ENCODE measurements at regions not wholly inside any gene's neighbourhood (a gene's known extent, or its start where the extent isn't known, plus 50 kb on each side); places are given as distances from the start of the nearest gene placed in this dataset.

DNA sequence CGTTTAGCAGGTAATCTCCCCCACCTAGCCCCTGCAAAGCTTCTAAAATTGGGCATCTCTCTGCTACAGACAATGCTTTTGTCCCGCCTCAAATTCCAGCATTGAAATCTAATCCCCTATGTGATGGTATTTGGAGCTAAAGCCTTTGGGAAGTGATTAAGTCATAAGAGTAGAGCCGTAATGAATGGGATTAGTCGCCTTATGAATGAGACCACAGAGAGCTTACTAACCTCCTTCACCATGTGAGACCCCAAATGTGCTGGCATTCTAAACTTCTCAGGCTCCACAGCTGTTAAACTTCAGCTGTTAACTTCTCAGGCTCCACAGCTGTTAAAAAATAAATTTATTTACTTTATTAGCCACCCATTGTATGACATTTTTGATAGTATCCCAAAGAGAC is 374.2 kb upstream of the BCHE start:
- TF ChIP-seq, protein P1, sequence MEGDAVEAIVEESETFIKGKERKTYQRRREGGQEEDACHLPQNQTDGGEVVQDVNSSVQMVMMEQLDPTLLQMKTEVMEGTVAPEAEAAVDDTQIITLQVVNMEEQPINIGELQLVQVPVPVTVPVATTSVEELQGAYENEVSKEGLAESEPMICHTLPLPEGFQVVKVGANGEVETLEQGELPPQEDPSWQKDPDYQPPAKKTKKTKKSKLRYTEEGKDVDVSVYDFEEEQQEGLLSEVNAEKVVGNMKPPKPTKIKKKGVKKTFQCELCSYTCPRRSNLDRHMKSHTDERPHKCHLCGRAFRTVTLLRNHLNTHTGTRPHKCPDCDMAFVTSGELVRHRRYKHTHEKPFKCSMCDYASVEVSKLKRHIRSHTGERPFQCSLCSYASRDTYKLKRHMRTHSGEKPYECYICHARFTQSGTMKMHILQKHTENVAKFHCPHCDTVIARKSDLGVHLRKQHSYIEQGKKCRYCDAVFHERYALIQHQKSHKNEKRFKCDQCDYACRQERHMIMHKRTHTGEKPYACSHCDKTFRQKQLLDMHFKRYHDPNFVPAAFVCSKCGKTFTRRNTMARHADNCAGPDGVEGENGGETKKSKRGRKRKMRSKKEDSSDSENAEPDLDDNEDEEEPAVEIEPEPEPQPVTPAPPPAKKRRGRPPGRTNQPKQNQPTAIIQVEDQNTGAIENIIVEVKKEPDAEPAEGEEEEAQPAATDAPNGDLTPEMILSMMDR (conservative IDR thresholded peaks at IDR 0.05 in 1 of 2, IDR thresholded peaks at IDR 0.05 in 1 of 2; ENCODE audit: low read depth in 1 of 2, low read length in 2 of 2), result no peak
- no peak for TF ChIP-seq EZH2 (IDR thresholded peaks at IDR 0.05; ENCODE audit: low read length, missing control alignments)
